ENCODE measurements at regions not wholly inside any gene's neighbourhood (a gene's known extent, or its start where the extent isn't known, plus 50 kb on each side); places are given as distances from the start of the nearest gene placed in this dataset.
"Not testable (repeated sequence)": the region's sequence is repeated elsewhere in the genome, so short reads cannot be mapped to it uniquely, and the experiment has no call there.

DNA sequence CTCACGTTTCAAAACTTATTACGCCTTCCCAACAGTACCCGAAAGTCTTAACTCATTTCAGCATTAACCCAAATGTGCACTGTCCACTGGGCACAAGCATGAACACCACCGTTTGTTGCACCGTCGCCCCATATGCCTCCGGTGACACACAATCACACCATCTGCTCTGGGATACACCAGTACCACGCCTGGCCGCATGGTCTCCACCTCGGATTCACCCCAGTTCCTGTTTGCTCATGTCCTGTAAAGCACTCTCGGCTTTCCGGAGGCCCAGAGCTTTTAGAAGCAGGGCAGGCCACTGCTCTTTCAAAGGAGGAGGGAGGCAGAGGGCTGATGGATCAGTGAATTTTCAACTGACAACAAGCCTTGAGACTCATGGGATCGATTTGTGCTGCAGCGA lies 1570.0 kb upstream of the DEFB115 start:
- no peak for DNase-seq (ENCODE audit: low read depth)

- no peak for DNase-seq (ENCODE audit: low read depth)
Observed at GRCh38 chr20:29689411-29690225, 1567.8 kb upstream of the DEFB115 start.

- no peak for DNase-seq (ENCODE audit: low read depth)
Observed at GRCh38 chr20:29690274-29690673, 1567.2 kb upstream of the DEFB115 start.

GRCh38 chr20:29740601-29740950 lies 1516.9 kb upstream of the DEFB115 start:
- no peak for DNase-seq (ENCODE audit: low read depth)

DNA sequence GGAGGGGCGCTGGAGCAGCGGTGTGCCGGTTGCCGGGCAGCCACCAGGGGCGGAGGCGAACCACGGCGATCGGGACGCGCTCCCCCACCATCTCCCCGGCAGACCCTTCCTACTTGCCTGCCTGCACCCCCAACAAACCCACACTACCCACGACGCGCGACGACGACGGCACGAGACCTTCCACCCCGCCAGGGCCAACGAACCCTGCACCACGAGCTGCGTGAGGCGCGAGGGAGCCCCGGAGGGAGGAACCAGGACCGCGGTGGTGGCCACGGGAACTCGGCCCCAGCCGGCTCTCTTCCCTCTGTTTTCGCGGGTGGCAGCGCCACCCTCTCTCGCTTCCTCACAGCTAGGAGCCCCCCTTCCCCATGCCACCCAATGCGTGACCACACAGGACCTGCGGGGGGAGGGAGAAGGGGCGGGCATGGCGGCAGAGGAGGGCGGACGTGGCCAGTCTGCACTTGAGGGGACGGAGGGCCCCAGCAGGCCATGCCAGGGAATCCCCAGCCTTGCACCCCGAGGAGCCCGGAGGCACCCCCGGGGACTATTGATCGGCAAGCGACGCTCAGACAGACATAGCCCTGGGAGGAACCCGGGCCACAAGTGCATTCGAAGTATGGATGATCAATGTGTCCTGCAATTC lies 1516.4 kb upstream of the DEFB115 start:
- DNase-seq (ENCODE audit: low read depth), result no peak

DNA sequence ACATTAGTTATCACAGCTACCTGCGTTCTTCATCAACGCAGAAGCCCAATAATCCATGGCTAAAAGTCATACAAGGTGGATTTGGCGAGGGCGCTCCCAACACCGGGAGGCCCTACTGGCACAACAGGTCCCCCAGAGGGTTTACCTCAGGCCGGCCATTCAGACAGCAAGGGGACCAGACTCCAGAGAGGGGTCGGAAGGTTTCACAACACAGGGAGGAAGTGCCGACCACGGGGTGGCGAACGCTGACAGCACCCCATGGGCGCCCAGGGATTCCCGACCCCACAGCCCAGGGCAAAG lies 1515.9 kb upstream of the DEFB115 start:
- no peak for DNase-seq (ENCODE audit: low read depth)

DNA sequence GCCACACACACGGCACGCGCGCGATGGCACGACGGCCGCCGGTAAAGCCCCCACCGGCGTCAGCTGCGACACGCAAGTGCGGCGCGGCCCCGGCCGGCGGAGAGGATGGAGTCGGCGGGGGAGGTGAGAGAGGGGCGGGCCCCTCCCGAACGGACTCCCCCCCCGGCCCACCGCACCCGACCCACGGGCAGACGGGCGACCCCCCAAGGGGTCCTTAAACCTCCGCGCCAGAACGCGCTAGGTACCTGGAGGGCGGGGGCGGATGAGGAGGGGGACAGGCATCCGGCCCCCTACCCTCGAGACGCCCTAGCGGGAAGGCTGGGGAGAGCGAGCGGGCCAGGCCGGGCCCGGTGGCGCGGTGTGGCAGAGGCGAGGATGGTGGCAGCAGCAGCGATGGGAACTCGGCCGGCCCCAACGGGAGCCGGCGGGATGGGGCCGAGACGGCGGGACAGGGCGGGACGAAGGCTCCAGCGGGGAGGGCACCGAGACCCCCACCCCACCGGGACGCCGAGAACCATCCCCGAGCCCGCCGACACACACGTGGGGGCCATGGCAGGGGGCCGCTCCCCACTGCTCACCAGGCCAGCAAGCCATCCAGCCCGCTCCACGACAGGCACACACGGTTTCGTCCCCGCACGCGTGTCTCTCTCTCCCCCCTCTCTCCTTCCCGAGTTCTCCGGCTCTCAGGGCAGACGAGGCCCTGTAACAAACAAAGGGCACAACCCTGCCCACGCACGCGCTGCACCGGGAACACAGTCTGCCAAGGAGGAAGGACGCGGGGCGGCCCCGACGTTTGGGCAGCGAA lies 1515.4 kb upstream of the DEFB115 start:
- DNase-seq (ENCODE audit: low read depth), result no peak

GRCh38 chr20:29742699-29743100 lies 1514.8 kb upstream of the DEFB115 start:
- no peak for DNase-seq (ENCODE audit: low read depth)

- DNase-seq (ENCODE audit: low read depth), result no peak
Observed at GRCh38 chr20:29743101-29743931, 1514.1 kb upstream of the DEFB115 start.

DNA sequence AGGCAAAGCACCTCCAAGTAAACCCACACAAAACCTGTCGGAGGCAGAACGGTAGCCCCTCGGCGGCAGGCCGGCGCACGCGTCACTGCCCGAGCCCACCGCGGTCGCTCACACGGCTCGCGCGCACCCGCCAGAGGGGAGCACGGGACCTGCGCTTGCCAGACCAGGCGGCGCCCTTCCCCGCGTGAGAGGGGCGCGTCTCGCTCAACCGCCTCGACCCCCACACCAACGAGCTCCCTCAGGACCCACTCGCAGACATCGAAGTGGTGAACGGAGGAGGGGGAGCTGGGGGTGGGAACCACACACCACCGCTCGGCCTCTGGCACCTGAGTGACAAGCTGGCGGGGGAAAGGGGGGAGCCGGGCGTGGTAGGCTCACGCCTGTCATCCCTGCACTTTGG lies 1513.4 kb upstream of the DEFB115 start:
- no peak for DNase-seq (ENCODE audit: low read depth)

- DNase-seq (ENCODE audit: low read depth), result not testable (repeated sequence)
Observed at GRCh38 chr20:29745534-29746245, 1511.8 kb upstream of the DEFB115 start.

DNA sequence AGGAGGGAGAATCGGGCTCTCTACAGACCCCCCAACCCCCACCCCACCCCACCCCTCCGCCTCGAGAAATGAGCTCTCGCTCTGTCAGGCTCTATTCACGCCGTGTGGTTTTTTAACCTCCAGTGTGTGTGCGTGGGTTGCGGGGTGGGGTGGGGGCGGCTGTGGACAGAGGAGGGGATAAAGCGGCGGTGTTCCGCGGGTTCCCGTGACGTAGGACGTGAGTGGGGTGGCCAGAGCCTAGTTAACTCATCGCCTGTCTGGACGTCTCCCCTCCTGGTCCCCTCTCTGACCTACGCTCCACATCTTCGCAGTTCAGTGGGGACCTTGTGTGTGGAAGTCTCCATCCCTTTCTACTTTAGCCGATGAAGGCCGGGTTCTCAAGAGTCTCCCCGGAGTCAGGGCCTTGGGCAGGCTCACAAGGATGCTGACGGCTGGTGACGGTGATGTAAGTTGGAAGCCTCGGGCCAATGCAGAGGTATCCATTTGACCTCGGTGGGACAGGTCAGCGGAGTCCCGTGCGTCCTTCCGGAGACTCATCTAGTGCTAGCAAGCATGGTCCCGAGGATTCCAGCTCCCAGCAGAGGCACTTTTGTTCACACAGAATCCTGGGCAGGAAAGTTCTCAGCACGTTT lies 1507.1 kb upstream of the DEFB115 start:
- no peak for DNase-seq (ENCODE audit: low read depth)

- not testable (repeated sequence) for DNase-seq (ENCODE audit: low read depth)
Observed at GRCh38 chr20:29752644-29753425, 1504.6 kb upstream of the DEFB115 start.

DNA sequence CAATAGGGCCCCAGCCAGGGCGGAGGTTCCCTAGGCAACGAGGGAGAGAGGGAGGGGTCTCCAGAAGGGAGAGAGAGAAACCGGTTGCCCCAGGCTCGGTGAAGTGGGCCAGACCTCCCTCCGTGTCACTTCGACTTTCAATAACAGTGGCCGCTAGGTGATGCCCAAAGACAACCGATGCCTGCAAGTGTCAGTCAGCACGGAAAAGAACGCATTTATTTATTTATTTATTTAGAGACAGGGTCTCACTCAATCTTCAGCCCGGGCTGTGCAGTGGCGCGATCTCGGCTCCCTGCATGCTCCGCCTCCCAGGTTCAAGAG lies 1504.1 kb upstream of the DEFB115 start:
- not testable (repeated sequence) for DNase-seq (ENCODE audit: low read depth)

GRCh38 chr20:29753879-29754278 lies 1503.6 kb upstream of the DEFB115 start:
- not testable (repeated sequence) for DNase-seq (ENCODE audit: low read depth)

- not testable (repeated sequence) for DNase-seq (ENCODE audit: low read depth)
Observed at GRCh38 chr20:29755854-29756498, 1501.5 kb upstream of the DEFB115 start.

GRCh38 chr20:29756664-29757063 lies 1500.8 kb upstream of the DEFB115 start:
- DNase-seq (ENCODE audit: low read depth), result no peak

- not testable (repeated sequence) for DNase-seq (ENCODE audit: low read depth)
Observed at GRCh38 chr20:29761621-29762385, 1495.7 kb upstream of the DEFB115 start.

- no peak for DNase-seq (ENCODE audit: low read depth)
Observed at GRCh38 chr20:29762620-29763019, 1494.8 kb upstream of the DEFB115 start.
